Body of pancreas (tissue), 4 donors: ENCODE measurements at regions not wholly inside any gene's neighbourhood (a gene's known extent, or its start where the extent isn't known, plus 50 kb on each side); places are given as distances from the start of the nearest gene placed in this dataset.

Experiments
- CTCF ChIP-seq, 7 experiments: fragments of 450-650 bp in 4 of 7; fragments of 200-600 bp in 3 of 7; sonication (generic) in 3 of 7; IDR thresholded peaks; one replicate each; pipeline ENCODE4 v1.5.1; 2016 to 2019; ENCODE audit warnings: antibody characterized with exemption in 7 of 7
- POLR2A ChIP-seq, 3 donors: fragments of 450-650 bp; IDR thresholded peaks; one replicate each; pipeline ENCODE4 v1.6.1; 2016; ENCODE audit warnings: antibody characterized with exemption in 3 of 3, mild to moderate bottlenecking in 2 of 3

- no peak for TF ChIP-seq POLR2A (IDR thresholded peaks at IDR 0.05)
- TF ChIP-seq CTCF (IDR thresholded peaks at IDR 0.05) = no peak
These were observed 548.9 kb downstream of the NUF2 start for GRCh38 chr1:163870666-163871065.
